ENCODE measurements at regions not wholly inside any gene's neighbourhood (a gene's known extent, or its start where the extent isn't known, plus 50 kb on each side); places are given as distances from the start of the nearest gene placed in this dataset.

DNA sequence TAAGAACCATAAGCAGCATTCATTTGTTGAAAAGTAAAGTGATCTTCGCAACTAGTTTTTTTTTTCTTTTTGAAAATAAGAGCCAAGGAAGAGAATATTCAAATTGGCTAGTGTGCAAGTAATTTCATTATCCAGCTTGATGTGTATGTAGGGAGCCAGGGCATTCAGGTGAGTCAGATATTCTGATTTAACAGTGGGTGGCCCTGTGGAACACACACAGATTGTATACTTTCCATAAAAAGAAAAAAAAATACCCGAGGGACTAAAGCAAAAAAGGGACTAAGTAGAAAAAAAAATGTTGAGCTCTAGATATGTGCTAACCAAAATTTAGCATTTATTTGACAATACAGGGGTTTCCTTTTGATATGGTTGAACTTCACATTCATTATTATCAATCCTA is 96.9 kb upstream of the ROPN1 start (continued):
- TF ChIP-seq, protein P1, sequence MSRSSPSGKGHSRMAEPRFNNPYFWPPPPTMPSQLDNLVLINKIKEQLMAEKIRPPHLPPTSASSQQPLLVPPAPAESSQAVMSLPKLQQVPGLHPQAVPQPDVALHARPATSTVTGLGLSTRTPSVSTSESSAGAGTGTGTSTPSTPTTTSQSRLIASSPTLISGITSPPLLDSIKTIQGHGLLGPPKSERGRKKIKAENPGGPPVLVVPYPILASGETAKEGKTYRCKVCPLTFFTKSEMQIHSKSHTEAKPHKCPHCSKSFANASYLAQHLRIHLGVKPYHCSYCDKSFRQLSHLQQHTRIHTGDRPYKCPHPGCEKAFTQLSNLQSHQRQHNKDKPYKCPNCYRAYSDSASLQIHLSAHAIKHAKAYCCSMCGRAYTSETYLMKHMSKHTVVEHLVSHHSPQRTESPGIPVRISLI (CRISPR knock-in tag; IDR thresholded peaks at IDR 0.05; ENCODE audit: borderline replicate concordance): no peak
- TF ChIP-seq ZNF629 (CRISPR knock-in tag; conservative IDR thresholded peaks at IDR 0.05): no peak
- no peak for TF ChIP-seq ZNF615 (CRISPR knock-in tag; IDR thresholded peaks at IDR 0.05; ENCODE audit: borderline replicate concordance)
- TF ChIP-seq SP2 (CRISPR knock-in tag; IDR thresholded peaks at IDR 0.05): no peak
- no peak for TF ChIP-seq RELA (CRISPR knock-in tag; IDR thresholded peaks at IDR 0.05)
- no peak for TF ChIP-seq ZNF879 (CRISPR knock-in tag; IDR thresholded peaks at IDR 0.05)
- TF ChIP-seq, protein P2, sequence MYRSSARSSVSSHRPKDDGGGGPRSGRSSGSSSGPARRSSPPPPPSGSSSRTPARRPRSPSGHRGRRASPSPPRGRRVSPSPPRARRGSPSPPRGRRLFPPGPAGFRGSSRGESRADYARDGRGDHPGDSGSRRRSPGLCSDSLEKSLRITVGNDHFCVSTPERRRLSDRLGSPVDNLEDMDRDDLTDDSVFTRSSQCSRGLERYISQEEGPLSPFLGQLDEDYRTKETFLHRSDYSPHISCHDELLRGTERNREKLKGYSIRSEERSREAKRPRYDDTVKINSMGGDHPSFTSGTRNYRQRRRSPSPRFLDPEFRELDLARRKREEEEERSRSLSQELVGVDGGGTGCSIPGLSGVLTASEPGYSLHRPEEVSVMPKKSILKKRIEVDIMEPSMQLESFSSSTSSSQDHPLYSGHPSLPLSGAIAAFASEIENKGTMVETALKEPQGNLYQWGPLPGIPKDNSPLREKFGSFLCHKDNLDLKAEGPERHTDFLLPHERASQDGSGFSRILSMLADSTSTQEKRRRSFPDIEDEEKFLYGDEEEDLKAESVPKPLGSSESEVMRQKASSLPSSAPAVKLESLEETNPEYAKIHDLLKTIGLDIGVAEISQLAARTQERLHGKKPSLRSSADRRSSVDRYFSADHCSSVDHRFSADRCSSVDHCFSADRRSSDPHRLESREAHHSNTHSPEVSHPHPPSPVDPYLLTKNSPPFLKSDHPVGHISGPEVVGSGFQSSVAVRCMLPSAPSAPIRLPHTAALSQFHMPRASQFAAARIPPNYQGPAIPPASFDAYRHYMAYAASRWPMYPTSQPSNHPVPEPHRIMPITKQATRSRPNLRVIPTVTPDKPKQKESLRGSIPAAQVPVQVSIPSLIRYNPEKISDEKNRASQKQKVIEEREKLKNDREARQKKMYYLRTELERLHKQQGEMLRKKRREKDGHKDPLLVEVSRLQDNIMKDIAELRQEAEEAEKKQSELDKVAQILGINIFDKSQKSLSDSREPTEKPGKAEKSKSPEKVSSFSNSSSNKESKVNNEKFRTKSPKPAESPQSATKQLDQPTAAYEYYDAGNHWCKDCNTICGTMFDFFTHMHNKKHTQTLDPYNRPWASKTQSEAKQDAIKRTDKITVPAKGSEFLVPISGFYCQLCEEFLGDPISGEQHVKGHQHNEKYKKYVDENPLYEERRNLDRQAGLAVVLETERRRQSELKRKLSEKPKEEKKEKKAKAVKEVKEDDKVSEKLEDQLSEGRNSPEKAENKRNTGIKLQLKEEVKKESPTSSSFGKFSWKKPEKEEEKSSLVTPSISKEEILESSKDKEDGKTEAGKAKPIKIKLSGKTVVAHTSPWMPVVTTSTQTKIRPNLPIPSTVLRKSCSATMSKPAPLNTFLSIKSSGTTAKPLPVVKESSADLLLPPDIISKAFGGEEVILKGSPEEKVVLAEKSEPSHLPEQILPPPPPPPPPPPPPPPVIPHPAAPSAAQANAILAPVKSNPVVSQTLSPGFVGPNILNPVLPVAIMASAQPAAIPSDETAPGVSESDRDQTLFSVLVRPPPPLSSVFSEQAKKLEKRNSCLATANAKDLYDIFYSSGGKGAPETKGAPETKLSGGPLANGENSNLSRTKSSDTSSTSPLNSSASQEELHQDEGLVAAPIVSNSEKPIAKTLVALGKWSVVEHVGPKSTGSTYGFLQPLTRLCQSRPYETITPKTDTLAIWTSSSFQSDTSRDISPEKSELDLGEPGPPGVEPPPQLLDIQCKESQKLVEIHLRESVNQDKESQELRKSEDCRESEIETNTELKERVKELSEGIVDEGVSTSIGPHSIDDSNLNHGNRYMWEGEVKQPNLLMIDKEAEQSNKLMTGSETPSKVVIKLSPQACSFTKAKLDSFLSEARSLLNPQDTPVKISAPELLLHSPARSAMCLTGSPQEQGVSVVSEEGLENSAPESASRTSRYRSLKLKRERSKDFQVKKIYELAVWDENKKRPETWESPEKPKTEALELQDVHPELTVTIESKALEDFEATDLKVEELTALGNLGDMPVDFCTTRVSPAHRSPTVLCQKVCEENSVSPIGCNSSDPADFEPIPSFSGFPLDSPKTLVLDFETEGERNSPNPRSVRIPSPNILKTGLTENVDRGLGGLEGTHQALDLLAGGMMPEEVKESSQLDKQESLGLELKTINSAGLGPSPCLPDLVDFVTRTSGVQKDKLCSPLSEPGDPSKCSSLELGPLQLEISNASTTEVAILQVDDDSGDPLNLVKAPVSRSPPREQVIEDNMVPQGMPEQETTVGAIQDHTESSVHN (CRISPR knock-in tag; IDR thresholded peaks at IDR 0.05): no peak

Data from HepG2 (cell line).